ENCODE measurements at regions not wholly inside any gene's neighbourhood (a gene's known extent, or its start where the extent isn't known, plus 50 kb on each side); places are given as distances from the start of the nearest gene placed in this dataset.

DNA sequence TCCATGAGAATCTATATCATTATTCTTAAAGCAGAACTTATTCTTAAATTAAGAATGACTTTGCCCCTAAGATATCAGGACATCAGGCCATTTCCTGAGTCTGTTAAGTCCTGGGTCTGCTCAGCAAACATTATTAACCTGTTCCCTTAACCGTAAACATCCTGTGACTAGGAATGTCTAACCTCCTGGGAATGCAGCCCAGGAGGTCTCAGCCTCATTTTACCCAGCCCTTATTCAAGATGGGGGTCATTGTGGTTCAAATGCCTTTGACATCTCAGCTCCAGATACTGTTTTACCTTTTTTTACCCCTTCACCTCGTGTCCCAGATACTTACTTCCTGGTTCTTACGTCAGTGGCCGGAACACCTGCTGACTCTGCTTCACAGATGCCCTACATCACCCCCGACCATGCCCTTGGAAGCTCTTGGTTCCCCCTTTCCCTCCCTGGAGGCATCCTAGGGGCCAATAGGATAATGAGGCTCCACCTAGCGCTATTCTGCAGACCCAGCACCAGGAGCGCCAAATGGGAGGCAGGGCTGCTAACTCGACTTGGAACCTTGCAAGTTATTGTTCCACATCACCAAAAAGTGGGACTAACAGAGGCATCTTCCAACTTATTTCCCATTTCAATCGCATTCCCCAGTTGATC, 182.5 kb downstream of the MED10 start:
- no peak for DNase-seq

DNA sequence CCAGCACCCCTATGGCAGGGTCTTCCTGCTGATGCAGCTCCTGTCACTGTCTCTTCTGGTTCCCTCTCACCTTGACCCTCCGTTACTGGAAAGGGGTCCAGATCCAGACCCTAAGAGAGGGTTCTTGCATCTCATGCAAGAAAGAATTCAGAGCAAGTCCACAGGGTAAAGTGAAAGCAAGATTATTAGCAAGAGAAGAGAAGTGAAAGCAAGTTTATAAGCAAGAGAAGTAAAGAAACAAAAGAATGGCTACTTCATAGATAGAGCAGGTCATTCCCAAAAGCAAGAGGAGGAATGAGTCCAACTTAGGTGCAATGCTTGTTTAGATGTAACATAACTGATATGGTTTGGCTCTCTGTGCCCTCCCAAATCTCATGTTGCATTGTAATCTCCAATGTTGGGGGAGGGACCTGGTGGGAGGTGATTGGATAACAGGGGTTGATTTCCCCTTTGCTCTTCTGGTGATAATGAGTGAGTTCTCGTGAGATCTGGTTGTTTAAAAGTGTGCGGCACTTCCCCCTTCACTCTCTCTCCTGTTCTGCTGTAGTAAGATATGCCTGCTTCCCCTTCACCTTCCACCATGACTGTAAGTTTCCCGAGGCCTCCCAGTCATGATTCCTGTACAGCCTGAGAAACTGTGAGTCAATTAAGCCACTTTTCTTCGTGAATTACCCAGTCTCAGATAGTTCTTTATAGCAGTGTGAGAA, 183.3 kb downstream of the MED10 start:
- no peak for DNase-seq

DNA sequence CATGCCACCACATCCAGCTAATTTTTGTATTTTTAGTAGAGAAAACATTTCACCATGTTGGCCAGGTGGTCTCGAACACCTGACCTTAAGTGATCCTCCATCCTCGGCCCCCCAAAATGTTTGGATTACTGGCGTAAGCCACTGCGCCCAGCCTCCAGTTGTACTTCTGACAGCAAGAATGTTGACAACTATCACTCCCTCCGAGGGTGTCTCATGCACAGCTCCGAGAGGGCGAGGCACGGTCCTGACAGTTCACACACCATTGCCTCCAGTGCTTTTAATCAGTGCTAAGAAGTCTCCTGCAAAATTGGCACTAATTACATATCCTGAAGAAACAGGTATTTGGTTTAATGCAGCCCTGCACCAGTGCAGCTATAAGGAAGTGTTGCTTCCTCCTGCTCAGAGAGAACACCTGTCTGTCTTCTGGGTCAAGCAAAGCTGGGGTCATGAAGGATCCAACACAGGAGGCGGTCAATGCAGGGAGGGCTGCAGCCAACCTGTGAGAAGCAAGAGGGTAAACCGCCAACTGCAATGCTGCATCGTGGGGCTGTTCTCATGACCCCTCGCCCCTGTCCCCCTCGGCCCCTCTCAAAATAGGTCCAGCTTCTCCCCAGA, 184.0 kb downstream of the MED10 start:
- no peak for DNase-seq

DNA sequence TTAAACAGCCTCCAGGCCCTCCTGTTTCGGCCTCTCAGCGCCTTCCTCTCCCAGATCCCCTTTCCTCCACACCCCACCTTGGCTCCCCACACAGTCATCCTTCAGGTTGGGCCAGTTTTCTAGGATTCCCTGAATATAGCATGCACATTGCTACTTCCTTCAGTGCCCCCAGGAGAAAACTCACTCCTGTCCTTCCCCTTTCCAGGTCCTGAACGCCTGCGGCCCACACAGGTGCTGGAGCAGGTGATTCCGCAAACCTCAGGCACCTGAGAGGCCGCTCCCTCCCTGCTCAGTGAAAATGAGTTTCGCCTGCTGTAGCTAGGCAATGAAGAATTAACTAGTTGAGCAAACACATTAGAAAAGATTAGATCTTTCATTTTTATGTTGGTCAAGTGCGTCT, 185.0 kb downstream of the MED10 start:
- DNase-seq = peak; percentile 55

DNA sequence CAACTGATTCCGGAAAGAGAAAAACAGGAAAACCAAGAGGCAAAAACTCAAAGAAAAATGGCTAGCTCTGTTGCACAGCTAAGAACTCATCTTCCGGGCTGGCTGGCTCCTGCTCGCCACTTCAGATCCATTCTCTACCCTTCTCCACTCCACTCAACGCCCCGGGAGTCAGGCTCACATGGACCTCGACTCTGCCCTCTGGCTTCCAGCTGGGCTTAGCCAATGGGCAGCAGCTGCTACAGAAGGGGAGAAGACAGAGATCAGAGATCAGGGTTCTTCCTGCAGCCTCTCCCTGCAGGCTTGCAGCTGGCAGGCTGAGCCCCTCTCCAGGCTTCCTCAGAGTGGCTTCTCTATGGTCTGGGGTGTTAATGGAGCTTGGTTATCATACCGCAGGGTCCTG, 187.5 kb downstream of the MED10 start:
- no peak for DNase-seq

DNA sequence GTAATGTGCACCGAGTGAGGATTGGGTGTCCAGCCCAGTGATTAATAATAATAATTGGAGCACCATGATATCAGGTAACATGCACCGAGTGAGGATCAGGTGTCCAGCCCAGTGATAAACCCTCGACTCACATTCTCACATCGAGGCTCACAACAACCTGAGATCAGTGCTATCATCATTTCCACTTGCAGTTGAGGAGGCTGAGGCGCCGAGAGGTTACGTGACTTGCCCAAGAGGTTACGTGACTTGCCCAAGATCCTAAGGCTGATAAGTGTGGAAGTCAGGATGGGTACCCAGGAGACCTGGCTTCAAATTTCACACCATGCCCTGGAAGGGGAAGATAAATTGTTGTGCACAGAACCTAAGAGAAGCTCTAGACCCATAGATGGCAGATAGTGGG, 189.4 kb downstream of the MED10 start:
- DNase-seq = no peak

DNA sequence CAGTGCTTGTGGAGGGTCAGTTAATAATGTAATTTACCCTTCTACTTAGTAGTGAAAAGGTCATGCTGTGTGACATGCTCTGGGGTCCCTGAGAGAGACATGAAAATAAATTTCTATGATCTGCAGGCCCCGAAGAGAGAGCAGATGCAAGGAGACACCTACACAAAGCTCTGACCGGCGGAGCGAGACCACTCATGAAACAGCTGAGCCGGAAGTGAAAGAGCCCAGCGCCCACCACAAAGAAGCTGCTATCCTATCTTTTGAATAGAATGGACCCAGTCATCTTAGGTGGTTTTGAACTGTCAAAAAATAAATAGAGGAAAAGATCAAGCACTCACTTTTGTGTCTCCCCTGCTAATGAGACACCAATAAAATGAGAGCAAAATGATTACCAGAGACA, 190.0 kb downstream of the MED10 start:
- no peak for DNase-seq

DNA sequence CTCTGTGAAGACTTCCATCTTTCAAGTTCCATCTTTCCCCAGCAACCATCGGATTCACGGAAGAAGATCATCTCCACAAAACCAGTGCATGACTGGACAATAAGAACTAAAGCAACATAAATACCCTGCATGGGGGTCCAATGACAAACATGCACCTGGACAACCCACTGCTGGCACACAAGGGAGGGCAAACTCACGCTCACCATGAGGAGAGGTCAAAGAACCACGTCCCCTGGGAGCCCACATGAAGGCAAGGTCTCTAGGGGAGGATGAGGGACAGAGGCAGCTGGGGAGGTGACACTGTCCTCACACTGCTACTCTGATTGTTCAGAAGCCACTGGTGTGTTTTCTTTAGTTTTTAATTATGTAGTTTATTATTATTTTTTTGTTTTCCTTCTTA, 190.8 kb downstream of the MED10 start:
- DNase-seq = no peak

DNA sequence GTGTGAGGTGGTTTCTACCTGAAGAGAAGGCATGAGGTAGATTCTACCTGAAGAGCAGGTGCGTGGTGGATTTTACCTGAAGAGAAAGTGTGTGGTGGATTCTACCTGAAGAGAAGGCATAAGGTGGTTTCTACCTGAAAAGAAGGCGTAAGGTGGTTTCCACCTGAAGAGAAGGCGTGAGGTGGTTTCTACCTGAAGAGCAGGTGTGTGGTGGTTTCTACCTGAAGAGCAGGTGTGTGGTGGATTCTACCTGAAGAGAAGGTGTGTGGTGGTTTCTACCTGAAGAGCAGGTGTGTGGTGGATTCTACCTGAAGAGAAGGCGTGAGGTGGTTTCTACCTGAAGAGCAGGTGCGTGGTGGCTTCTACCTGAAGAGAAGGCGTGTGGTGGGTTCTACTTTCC, 192.8 kb downstream of the MED10 start:
- no peak for DNase-seq

DNA sequence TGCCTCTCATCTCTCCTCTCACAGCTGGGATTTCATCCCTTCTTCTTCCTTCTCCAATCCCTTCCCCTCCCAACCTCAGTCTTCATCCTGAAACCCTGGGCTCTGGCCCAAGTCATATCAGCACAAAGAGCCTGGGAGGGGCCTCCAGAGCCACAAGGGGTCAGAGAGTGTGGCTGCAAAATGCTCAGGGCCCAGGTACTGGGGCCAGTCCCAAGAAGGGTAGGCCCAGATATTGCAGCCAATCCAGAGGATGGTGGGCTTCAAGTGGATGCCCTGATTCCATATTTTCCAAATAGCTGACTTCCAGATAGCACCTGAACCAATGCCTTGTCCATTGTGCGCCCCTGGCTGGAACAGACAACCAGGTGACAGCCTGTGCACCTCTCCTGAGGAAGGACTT, 193.9 kb downstream of the MED10 start:
- no peak for DNase-seq

DNA sequence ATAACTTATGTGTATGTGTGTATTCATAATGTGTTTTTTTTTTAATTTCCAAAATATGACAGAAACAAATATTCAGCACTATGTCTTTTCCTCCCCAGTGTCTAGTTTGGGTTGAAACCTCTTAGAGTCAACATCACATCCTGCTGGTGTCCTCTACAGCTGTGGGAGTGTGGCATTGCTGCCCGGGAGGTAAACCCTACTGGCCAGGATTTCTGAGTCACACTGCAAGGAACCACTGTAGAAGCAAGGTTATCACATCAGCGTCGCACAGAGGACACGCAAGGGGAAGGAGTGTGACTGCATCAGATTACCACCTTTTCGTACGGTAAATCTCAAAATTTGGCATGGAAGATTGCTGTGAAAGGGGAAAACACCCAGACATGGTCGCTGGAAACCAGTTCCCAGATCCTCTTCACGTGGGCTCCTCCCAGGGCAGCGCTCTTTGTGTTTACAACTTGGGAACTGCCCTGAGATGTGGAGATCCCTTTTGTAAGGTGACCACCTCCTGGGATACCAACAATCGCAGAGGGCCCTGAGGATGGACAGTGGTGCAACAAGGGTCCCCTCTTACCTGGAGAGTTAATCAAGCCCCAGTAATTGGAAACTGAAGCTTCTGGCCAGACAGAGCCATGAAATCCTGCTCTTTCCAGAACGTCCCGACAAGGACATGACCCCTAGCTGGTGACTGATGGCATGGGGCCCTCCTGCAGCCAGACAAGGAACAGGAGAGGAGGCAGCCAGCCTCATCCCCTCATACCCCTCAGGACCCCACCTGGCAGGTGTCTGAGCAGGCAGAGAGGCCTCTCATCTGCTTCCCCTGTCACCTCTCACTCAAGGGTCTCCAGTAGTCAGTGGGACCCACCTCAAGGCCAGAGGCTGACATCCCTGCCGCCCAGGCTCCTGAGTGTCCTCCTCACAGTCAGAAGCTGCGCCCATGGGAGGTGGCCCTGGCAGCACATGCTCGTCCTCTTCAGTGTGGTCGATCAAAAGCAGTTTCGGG, 194.7 kb downstream of the MED10 start:
- DNase-seq = no peak

DNA sequence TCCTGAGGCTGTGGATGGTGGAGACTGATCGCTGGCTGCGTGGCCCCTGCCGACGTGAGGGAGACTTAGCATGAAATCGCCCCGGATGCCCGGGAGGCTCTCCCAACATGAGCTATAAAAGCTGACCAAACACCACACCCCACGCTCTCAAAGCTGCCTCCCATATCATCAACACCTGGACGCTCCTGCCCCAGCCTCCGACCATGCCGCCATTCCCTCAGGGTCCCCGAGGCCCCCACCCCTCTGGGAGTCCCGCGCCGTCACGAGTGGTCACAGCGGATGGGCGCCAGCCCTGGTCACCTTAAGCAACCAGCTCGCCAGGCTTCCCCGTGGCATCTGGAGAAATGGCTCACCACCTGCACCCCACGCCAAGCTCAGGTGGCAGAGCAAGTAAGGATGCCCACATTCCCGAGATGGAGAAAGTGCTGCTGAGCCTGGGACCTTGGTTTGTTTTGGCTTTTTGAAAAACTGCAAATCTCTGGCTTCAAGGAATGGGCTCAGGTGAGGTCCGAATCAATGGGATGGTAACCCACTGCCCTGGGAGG, 196.0 kb downstream of the MED10 start:
- no peak for DNase-seq

DNA sequence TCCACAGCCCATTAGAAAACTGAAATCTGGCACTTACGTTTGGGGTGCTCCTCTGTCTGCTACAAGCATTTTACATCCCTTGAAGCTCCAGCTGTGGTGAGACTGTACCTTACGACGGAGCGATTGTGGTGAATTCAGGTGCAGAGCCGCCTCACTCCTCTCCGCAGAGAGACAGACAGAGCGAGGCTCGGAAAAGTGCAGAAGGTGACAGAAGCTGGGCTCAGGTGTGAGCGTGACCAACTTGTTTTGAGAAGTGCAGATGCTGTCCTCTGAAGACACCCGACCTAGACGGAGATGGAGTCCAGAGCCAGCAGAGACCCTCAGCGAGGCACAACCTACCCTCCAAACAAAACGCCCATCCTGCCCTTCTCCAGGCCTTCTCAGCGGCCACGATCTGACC, 196.5 kb downstream of the MED10 start:
- DNase-seq = no peak

DNA sequence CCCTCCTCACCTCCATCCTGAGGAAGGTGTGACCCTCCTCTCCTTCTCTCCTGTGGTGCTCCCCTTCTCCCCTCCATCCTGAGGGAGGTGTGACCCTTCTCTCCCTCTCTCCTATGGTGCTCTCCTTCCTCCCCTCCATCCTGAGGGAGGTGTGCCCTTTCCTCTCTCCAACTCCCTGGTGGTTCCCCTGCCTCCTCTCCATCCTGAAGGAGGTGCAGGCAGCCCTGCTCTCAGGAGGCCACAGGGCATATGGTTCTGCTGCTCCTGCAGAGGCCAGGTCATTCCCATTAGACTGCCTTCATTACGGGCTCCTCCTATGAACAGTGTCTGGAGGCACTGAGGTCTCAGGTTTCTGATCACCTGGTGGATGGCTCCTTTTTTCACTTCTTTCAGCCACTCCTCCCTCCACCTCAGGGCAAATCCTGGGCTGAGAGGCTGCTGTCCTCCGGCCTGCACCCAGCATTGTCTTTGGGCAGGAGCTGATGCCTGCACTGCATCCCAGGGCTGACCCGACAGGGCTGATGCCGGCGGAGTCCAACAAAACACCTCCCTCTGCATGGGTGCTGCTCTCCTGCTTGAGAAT, 197.1 kb downstream of the MED10 start:
- DNase-seq = no peak

DNA sequence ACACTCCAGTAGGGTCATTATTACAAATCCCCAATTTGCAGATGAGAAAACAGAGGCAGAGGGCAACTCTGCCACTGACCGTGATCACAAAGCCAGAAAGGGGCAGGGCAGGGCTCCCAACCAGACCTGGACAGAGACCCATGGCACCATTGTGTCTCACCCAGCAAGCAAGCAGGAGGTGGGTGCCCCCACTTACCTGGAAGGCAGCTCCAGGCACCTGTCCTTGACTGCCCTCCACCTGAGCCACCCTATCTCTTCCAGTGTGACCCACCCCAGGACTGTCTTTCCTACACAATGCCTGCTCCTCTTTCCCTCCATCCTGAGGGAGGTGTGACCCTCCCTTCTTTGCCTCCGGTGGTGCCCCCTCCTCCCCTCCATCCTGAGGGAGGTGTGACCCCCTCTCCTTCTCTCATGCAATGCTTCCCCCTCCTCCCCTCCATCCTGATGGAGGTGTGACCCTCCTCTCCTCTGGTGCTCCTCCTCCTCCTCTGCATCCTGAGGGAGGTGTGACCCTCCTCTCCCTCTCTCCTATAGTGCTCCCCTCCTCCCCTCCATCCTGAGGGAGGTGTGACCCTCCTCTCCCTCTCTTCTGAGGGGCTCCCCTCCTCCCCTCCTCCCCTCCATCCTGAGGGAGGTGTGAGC, 198.0 kb downstream of the MED10 start:
- no peak for DNase-seq

DNA sequence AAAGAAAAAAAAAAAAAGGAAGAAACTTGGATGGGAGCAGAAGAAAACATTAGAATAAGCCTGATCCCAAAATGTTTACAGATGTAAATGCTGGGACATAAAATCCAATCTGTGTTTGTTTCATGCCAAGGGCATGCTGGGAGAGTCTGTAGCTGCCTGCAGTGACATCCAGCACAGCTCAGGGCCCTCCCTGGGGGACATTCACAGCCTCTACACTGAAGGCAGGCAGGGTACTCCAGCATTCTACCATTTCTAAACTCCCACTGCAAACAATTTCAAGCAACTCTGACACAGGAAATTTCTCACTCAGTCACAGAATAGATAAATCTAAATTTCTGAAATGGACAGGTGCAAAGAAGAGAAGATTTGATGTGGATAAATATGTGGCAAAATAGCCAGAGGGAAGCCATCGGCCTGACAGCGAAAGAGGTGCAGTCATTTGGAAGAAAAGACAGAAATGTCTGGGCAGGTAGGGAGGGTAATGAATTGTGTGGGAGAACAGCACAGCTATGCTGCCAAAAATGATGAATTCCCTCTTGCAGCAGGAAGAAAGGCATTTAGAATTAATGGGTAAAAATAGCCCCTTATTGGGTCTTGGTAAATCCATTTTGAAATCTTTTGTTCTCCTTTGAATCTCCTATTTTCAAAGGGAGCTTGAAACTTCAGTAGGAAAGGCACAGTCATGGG, 199.4 kb downstream of the MED10 start:
- no peak for DNase-seq

DNA sequence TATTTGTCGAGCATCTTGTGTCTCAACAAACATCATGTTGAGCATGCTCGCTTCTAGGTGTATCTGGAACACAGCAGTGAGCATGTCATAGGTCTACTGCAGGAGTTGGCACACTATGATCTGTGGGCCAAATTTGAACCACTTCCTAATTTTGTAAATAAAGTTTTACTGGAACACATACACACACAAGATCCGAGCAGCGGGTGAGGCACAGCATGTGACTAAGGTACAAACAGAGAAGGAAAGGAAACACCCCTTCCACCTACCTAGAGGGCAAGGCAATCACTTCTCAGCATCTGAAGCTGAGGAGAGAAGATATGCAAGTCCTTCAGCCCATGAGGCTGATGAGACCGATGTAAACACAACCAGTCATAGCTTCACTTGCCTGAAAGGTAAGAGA, 200.4 kb downstream of the MED10 start:
- DNase-seq = no peak

DNA sequence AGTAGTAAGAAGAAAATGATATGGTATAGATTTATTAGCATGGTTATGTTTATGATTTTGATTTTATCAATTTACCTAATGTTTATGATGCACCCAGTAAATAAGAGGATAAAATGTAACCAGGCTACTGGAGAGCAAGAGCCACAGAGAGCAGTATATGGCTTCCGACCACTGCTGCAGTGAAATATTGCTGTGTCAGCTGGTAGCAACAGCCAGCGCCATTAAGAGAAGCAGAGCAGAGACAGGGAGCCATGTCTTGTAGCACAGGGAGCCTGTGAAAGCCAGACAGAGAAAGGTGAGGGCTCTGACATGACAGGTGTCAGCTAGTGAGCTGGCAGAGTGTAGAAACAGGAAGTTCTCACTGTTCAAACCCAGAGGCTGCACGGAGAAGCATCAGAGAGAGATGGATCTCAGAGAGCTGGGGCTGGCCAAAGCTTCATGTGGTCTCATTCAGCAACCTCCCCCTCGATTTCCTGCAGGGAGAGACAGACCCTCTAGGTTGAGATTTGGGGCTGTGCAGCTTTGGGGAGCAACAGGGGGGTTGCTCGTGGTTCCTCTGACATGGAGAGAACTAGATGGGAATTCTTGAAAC, 202.1 kb downstream of the MED10 start:
- DNase-seq = no peak

DNA sequence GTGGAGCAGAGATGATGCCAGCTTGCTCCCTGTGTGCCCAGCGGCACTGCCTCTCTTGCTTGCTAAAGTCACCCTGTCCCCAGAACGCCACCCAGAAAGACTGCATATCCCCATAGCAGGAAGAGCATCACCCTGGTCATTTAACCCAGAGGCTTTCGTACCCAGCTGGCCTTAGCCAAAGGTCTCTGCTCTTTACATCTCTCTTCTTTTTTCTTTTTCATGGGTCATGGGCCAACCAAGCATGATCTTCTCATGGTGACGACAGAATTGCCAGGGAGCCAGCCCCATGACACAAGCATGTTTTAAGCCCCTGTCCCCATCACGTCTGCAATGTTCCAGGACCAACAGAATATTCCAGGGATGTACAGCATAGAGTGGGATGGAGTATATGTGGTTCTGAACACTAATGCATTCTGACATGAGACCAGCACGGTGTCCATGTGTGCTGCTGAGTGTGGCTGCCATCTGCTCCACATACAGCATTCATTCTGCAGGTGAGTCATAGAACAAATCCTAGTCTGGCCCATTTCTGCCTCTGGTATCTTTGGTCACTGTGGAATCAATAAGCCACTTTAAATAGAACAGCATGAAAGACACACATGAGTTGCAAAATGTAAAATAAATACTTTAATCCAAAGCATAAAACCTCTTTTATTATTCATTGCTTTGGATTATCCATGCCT, 203.0 kb downstream of the MED10 start:
- DNase-seq = no peak
